ENCODE measurements at regions not wholly inside any gene's neighbourhood (a gene's known extent, or its start where the extent isn't known, plus 50 kb on each side); places are given as distances from the start of the nearest gene placed in this dataset.

DNA sequence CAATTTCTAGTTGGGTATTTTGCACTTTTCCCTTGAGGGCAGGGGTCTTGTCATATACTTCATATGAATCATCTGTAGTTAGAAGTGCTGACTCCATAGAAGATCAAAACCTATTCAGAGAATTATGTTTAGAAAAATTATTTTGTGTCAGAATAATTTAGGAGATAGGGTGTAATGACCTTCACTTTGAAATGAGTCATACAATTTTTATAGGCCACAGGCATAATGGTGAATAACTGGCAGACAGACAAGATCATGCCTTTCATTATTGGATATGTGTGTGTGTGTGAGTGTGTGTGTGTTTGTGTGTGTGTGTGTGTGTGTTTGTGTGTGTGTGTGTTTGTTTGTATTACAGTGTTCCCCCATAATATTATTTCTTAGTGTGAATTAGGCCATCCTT is 523.0 kb downstream of the ANKRD7 start:
- TF ChIP-seq PAX5 (IDR thresholded peaks at IDR 0.05; ENCODE audit: insufficient read depth, low read length, severe bottlenecking), result no peak
- no peak for TF ChIP-seq POLR2AphosphoS5 (IDR thresholded peaks at IDR 0.05; ENCODE audit: low read depth, low read length)
- TF ChIP-seq POU2F2 (IDR thresholded peaks at IDR 0.05; ENCODE audit: low read depth, low read length), result no peak
- no peak for TF ChIP-seq SPI1 (IDR thresholded peaks at IDR 0.05; ENCODE audit: low read depth, low read length)
- TF ChIP-seq POLR2A (IDR thresholded peaks at IDR 0.05; ENCODE audit: low read depth, low read length), result no peak
- TF ChIP-seq TAF1 (IDR thresholded peaks at IDR 0.05; ENCODE audit: low read depth, low read length), result no peak
